ENCODE measurements at regions not wholly inside any gene's neighbourhood (a gene's known extent, or its start where the extent isn't known, plus 50 kb on each side); places are given as distances from the start of the nearest gene placed in this dataset.

DNA sequence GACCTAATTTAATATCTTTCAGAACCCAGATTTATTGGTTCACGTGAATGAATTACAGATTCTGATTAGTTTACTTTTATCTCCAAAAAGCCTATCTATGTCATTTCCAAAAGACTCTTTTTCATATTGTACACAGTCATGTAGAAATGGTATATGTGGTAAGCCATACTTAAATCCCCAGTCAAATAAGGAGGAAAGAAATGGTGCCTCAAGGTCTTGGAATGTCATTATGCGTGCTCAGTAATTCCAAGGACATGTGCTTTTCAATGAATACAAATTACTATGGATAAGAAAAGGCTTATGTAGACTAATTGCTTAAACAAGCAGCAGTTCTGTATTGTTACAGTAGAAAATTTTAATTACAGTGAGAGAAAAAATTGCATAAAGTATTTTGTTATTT is 64.1 kb upstream of the TYRP1 start:
- no peak for TF ChIP-seq POLR2A (IDR thresholded peaks at IDR 0.05)
- no peak for TF ChIP-seq CTCF (IDR thresholded peaks at IDR 0.05)
- TF ChIP-seq EP300 (IDR thresholded peaks at IDR 0.05): no peak
- WGBS, 2 donors (ENCODE audit: low coverage in 1 of 2): 84 to 100% methylated on average over 2 of the region's 2 CpGs
- no peak overlapping the region for H3K4me3 ChIP-seq
- H3K4me1 ChIP-seq: no peaks in the 10 kb centered on the region
- H3K27me3 ChIP-seq: no peaks in the 10 kb centered on the region
- no peaks in the 10 kb centered on the region for H3K9me3 ChIP-seq
- ATAC-seq: no peak
- no peaks in the 10 kb centered on the region for H3K36me3 ChIP-seq
- H3K27ac ChIP-seq: no peak overlapping the region

DNA sequence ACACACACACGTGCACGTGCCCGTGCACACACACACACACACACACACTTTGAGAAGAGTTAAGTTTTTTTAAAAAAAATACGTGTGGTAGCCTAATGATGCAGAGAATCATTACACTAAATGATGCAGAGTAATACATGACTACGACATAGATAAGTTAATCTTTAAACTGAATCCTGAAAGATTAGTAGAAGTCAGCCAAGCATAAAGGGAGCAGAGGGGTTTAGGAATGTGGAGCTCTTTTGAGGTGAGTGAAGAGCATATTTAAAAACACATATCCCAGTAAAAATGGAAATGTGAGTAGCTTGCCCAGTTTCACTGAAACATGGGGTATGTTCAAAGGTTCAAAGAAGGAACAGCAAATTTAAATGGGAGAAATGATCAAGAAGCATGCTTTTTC is 61.3 kb upstream of the TYRP1 start:
- Histone ChIP-seq H3K27me3 (no peaks in the 10 kb centered on the region), H3K9me3 (no peaks in the 10 kb centered on the region), H3K4me1 (no peaks in the 10 kb centered on the region), H3K27ac (no peak overlapping the region), H3K36me3 (no peaks in the 10 kb centered on the region), H3K4me3 (no peak overlapping the region)
- 66 to 78% methylated on average over 4 to 5 of the region's 5 CpGs for WGBS, 2 donors (ENCODE audit: low coverage in 1 of 2)
- TF ChIP-seq CTCF (IDR thresholded peaks at IDR 0.05): no peak
- TF ChIP-seq EP300 (IDR thresholded peaks at IDR 0.05): no peak
- TF ChIP-seq POLR2AphosphoS5 (IDR thresholded peaks at IDR 0.05): no peak
- TF ChIP-seq POLR2A (IDR thresholded peaks at IDR 0.05): no peak
- no peak for ATAC-seq

DNA sequence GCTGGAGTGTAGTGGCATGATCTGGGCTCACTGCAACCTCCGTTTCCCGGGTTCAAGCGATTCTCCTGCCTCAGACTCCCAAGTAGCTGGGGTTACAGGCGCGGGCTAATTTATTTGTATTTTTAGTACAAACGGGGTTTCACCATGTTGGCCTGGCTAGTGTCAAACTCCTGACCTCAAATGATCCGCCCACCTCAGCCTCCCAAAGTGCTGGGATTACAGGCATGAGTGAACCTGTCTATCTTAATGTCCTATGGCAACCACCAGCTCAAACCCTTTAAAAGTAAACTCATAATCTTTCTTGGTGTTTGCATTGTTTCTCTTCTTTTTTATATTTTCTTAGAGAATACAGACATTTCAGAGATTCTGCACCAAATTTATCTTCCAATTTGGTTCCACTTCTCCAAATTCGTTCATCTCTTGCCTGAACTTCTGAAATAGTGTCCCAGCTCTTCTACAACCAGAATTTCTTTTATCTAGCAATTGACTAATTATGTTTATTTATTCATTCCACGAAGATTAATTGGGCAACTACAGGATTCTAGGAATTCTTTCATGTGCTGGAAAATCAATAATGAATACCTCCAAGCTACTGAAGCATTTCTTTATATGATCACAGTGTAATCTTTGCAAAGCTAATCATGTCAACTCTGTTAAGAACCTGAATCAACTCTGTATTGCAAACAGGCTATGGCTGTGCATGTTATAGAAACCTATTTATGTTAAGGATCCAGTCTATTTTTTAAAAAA is 60.0 kb upstream of the TYRP1 start:
- Histone ChIP-seq H3K27me3 (no peaks in the 10 kb centered on the region), H3K4me3 (no peak overlapping the region), H3K4me1 (no peaks in the 10 kb centered on the region), H3K9me3 (no peaks in the 10 kb centered on the region), H3K36me3 (no peaks in the 10 kb centered on the region), H3K27ac (no peak overlapping the region)
- no peak for ATAC-seq
- 59 to 85% methylated on average over 5 to 7 of the region's 9 CpGs for WGBS, 2 donors (ENCODE audit: low coverage in 1 of 2)
- no peak for TF ChIP-seq CTCF (IDR thresholded peaks at IDR 0.05)

GRCh38 chr9:12640016-12640587 is 53.1 kb upstream of the TYRP1 start:
- H3K4me3 ChIP-seq: no peak overlapping the region
- no peaks in the 10 kb centered on the region for H3K27me3 ChIP-seq
- TF ChIP-seq POLR2AphosphoS5 (IDR thresholded peaks at IDR 0.05) (no peak), CTCF (IDR thresholded peaks at IDR 0.05) (peak; percentile 11 to 57 (median 26))
- no peaks in the 10 kb centered on the region for H3K36me3 ChIP-seq
- 31 to 43% methylated on average over 3 of the region's 3 CpGs for WGBS, 2 donors (ENCODE audit: low coverage in 1 of 2)
- H3K9me3 ChIP-seq: no peaks in the 10 kb centered on the region
- ATAC-seq: no peak
- peaks cover 0 to 11% (median 0%) of the 10 kb centered on the region in 3 donors for H3K4me1 ChIP-seq
- no peak overlapping the region for H3K27ac ChIP-seq

- peaks cover 0 to 11% (median 0%) of the 10 kb centered on the region in 3 donors for H3K4me1 ChIP-seq
- H3K27ac ChIP-seq: no peak overlapping the region
- H3K4me3 ChIP-seq: no peak overlapping the region
- 24 to 53% methylated on average over 4 of the region's 4 CpGs for WGBS, 2 donors (ENCODE audit: low coverage in 1 of 2)
- no peak for ATAC-seq
- no peaks in the 10 kb centered on the region for H3K27me3 ChIP-seq
- no peaks in the 10 kb centered on the region for H3K36me3 ChIP-seq
- no peaks in the 10 kb centered on the region for H3K9me3 ChIP-seq
- TF ChIP-seq POLR2A (IDR thresholded peaks at IDR 0.05): no peak
- TF ChIP-seq EP300 (IDR thresholded peaks at IDR 0.05): no peak
- no peak for TF ChIP-seq POLR2AphosphoS5 (IDR thresholded peaks at IDR 0.05)
- TF ChIP-seq CTCF (IDR thresholded peaks at IDR 0.05): no peak
These were observed 52.1 kb upstream of the TYRP1 start for GRCh38 chr9:12640866-12641636.

Data from gastroesophageal sphincter (tissue), 4 donors.